Fibroblast of peridontal ligament (primary cell): ENCODE measurements at regions not wholly inside any gene's neighbourhood (a gene's known extent, or its start where the extent isn't known, plus 50 kb on each side); places are given as distances from the start of the nearest gene placed in this dataset.

ENCODE experiments used
- DNase-seq: peaks from one replicate; pipeline ENCODE4 v3.0.0-alpha.2; 2010; ENCODE audit errors: extremely low read depth

DNA sequence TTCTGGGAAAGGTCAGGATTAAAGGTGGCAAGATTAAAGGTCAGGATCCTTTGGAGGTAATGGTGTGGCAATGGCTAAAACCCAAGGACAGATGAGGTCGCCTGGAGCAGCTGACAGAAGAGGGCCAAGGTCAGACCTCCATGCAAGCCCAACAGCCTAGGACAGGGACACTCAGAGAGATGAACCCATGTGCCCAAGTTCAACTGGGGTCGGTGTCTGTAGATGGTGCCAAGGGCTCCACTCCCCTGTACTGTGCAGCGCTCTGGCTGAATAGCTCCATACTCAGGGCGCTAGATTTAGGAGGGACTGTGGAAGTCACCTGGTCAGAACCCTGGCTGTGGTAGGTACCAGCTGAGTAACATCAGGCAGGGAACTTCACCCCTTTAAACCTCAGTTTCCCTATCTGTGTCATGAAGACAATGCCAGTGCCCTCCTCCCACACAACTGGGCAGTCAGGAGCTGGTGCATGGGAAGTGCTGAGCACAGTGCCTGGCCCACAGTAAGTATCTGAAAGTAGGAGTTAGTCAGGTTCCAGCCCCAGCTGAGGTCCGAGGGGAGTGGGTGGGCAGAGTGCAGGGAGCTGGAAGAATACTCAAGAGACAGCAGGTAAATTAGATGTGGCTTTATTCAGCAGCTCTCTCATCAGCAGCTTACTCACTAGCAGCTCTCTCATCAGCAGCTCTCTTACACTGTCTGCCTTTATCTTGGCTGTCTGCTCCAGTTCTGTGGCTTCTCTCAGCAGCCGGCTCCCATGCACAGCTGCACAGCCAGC lies 327.1 kb downstream of the GLRX3 start:
- no peak for DNase-seq

DNA sequence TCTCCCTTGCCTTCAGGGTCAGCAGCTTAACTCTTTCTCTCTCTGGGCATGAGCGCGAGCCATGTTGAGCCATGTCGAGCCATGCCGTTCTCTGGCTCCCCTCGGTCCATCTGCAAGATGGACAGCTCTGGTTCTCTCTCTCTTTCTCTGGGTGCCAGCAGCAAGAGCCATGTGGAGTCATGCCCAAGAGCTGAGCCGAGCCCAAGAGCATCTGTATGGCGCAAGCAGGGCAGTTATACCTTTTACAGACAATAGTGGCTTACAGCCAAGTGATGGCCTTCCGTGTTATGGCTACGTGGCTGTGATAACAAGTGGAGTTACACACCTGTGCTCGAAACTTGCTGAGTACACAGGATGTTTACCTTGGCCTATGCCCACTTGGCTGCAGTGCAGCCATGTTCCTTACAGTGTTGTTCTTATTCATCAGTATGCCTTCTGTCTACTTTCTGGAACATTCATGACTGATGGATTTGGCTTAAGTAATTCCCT lies 327.7 kb downstream of the GLRX3 start:
- DNase-seq: no peak

DNA sequence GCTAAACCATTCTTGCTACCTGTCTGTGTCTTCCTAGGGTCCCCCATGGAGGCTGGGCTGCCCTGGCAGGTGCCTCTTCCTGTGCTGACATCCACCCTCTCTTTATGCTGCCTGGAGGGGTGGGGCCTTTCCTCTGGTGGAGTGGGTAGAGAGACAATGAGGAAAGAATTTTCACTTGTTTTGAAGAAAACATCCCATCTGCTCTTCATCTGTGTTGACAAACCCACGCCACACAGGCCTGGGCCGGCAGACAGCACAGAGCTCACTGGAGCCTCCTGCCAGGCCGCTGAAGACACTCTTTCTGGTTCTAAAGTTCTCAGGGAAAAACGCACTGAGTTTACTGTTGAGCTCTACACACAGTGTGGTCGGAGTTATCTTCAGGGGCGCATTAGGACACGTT lies 328.2 kb downstream of the GLRX3 start:
- no peak for DNase-seq

DNA sequence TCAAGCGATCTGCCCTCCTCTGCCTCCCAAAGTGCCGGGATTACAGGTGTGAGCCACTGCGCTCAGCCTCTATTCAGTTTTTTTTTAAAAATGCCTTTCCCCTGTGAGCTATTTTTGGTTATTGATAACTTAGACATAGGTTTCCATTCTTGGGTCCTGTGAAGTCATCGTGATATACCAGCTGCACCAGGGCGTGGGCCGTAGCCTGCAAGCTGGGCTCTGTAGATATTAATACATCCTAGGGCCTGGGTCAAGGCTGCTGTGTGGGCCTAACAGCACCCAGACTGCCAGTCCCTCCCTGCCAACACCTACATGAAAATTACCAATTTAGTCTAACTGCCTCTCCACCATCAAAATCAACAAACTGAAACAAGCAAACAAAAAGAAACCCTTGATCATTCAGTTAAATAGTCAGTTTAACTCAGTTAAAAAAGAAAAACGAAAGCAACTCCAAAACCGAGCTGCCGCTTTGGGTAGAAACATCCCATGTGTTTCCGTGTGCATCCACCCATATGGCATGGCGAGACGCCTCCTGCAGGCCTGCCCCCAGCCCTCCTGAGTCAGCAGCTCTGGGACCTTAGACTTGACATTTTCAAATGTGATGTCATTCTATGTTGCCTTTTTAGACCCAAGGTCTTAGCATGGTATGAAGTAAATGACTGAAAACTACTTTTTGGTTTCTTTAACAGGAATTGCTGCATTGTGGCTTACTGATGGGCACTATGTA lies 330.2 kb downstream of the GLRX3 start:
- DNase-seq: no peak

DNA sequence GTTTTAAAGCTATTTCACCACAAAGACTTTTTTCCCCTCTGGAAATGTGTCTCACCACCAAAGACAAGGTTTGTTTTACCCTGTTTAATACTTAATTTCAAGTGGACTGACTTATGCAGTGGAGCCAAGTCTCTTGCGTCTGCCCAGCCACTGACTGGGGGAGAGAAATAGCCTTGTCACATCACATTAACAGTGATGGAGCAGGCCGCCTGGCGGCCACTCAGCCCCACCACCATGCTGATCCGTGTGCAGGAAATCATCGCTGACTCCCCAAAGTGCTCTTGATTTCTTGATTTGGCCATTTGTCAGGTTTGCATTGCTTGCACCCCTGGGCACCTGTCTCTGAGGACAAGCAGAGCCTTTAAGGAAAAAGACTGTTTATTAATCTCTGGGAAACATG lies 334.1 kb downstream of the GLRX3 start:
- DNase-seq: no peak

DNA sequence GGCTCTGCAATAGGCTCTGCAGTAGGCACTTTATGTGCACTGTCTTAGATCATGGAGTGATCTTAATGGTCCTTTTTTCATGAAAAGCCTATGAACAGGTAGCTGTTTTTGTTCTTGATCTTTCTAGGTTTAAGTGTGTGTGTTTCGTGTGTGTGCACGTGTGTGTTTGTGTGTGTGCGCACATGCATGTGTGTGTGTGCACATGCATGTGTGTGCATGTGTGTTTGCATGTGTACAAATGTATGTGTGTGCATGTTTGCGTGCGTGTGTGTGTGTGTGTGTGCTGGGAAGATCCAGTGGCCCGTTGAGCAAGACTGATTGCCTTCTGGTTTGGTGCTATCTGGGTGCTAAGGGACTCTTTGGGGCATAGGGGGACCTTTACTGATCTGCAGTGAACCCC lies 334.8 kb downstream of the GLRX3 start:
- no peak for DNase-seq

DNA sequence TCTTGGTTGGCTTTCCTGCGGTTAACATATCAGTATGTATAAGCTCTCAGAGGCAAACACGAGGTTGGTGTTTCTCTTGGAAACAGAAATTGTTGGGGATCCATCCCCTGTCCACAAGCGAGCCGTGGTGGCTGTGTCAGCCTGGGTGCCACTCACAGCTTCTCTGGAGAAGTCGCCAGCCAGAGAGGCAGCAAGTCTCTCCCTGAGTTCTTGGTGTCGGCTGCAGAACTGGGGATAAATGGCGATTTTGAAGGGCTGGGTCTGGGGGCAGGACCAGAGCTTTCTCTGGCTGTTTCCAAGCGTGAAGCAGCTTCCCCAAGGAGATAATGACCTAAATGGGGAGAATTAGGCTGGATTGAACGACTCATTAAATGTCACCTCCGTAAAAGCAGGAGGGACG lies 335.3 kb downstream of the GLRX3 start:
- DNase-seq: no peak

DNA sequence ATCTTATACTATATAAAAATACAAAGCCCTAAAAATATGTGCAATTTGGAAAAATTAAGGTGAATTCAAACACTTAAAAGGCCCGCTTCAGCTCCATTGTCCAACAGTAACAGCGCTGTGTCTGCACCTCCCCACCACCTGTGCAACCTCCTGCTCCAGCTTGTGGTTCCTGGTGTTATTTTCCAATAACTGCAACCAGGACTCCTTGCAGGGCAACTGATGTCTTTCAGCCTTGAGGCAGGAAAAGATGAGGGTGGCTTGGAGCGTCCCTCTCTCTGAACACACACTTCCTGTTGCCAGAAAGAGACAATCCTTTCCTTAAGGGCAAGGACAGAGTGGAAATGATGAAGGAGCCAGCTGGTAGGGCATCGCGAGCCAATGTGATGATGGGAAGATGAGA lies 336.0 kb downstream of the GLRX3 start:
- no peak for DNase-seq

DNA sequence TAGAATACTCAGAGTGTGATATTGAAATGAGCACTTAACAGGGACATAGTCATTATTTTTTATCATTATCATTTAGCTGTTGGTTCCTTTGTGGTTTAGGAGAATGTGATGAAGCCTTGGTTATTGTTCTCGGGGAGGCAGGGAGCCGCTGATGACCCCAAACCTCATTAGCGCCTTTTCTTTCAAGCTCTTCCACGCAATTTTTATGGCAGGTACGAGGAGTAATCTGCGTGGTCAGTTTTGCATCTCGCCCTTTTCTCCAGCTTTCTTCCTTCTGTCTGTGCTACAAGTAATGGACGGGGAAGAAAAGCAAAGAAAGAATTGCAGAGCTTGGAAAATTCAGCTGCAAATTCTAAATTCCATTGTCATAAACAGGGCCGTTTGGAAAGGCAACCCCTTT lies 338.4 kb downstream of the GLRX3 start:
- DNase-seq: no peak

DNA sequence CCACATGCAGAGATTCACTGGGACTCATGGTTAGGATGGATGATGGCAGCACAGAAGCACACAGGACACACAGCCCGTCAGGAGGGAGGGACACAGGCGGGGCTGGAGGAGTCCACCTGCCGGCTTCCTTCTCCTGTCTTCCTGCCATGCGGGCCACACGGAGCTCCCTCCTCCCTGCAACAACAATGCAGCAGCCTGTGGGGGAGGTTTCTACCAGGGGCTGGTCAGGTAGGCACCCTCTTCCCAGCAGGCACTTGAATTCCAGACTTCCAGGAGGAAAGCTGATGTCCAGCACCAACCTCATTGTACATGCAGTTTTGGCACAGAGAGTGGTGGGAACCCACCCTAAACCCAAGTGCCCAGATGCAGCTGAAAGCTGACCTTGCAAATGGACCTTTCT lies 341.2 kb downstream of the GLRX3 start:
- no peak for DNase-seq

DNA sequence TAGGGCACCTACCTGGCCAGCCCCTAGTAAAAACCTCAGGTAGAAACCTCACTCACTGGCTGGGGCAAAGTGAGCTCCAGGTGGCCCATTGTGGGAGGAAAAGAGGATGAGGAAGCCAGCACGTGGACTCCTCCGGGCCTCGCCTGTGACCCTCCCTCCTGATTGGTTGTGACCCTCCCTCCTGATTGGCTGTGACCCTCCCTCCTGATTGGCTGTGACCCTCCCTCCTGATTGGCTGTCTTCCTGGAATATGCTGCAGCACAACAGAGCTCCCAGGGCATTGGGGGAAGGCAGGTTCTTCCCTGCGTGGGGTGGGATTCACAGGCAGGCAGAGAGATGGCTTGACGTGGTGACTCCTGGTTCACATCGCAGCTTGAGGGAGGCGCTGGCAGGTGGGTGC lies 343.0 kb downstream of the GLRX3 start:
- DNase-seq: no peak

DNA sequence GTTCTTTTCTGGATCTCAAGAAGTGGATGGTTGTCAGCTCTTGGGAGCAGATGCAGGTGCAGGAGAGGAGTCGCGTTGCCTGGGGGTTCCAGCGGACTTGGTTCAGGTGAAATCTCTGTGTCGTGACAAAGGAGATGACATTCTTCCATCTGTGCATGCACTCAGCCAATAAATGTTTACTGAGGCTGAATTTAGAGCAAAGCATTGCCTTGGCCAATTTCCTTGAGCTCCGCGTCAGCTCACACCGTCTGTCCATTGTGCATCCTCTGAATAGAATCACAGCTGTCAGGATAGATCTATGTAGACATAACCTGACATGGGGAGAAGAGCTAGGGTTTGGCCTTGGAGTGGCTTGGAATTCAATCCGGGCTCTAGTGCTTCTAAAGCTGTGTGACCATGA lies 343.7 kb downstream of the GLRX3 start:
- no peak for DNase-seq

DNA sequence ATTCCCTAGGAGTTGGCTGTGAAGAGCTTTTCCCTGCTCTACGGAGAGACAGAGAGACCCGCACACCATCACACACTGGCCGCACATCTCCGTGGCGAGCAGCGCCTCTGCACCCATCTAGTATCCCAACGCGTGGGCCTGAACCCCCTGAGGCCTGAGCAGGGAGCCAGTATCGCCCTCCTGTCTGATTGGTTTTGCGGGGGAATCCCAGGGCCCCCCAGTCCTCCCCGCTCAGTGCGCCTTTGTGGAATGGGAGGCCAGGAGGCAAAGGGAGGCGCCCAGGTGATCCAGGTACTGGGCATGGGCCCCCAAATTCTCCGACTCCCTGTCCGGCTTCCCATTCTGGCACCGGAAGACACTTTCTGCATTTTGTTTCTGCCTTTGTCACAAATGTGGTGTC lies 344.3 kb downstream of the GLRX3 start:
- DNase-seq: no peak

DNA sequence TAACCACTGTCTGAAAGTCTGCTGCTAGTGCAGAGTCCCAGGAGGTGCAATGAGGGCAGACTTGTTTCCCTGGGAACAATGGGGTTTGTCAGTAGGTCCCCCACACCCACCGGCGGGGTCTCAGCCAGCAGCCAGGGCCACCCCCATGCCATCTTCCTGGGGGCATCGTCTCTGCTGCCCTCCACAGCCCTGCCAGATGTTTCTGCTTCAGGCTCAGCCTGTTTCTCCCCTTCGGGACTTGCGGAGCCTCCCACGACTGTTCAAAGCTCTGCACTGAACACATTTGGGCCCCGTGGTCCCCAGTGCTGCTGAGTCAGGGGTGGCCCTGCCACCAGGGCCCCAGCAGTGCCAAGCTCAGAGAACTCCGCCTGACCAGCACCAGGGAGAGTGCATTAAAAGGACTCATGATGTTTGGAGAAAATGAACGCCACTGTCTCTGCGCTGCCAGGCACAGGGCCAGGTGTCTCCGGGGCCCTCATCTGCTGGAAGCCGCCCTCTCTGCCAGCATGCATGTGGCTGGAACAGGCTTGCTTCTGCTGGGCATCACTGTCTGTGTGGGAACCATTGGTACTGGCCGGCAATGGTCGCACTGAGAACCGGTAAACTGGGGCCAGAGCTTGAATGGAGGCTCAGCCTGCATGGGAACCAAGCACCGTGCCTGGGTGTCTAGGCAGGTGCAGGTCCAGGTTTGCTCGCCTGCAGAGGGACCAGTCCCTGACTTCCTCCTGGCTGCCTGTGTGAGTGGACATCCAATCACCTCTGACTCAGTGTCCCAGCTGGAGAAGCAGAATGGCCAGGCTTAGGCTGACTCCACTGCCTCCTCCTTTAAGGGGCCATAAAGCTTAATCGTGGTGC lies 345.1 kb downstream of the GLRX3 start:
- DNase-seq: no peak

DNA sequence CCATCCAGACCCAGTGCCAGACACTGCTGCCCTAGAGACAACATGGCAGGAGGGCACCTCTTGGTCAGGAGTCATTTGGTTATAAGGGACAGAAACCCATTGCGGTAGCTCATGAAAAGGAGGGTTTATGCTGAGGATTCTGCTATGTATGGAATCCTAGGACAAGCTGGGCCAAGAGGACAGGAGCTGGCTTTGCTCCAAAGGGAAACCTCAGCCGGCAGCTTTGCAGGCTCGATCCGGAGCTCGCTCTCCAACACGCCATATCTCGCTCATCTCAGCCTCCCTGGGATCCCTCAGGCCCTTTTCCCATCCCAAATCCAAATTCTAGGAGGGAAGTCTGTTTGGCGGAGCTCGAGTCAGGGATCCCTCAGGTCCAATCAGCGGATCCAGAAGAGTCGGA lies 345.7 kb downstream of the GLRX3 start:
- no peak for DNase-seq

DNA sequence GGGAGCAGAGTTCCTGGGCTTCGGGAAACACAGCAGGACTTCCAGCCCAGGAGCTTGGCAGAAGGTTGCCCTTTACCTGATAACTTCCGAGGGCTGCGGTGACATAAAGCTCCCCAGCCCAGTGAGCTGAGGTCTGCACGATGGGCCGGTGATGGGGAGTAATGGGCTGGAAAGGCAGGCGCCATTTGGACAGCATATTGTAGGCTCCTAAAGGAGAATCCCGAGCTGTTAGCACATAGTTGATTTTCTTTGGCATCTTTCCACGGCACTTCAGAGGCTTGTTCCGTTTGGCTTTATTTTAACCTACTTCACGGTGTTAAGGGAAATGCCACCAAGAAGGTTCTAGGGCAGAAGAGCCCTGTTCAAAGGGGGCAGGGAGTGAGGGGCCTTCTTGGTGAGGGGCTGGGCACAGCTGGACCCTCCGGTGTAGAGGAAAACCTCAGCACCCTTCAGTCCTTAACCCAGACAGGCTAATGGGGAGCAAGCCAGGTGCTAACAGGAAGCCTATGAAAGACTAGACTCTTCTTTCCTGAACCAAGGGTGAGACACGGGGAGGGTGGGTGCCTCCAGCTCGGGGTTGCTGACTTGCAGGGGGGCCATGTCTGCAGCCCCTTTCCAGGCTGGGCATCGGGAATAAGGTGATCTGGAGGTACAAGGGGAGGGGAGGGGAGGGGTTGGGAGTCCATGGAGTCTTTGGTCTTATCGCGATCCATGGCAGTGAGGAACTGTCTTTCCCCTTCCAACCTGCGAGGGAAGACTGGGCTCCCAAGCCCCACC lies 347.7 kb downstream of the GLRX3 start:
- no peak for DNase-seq

DNA sequence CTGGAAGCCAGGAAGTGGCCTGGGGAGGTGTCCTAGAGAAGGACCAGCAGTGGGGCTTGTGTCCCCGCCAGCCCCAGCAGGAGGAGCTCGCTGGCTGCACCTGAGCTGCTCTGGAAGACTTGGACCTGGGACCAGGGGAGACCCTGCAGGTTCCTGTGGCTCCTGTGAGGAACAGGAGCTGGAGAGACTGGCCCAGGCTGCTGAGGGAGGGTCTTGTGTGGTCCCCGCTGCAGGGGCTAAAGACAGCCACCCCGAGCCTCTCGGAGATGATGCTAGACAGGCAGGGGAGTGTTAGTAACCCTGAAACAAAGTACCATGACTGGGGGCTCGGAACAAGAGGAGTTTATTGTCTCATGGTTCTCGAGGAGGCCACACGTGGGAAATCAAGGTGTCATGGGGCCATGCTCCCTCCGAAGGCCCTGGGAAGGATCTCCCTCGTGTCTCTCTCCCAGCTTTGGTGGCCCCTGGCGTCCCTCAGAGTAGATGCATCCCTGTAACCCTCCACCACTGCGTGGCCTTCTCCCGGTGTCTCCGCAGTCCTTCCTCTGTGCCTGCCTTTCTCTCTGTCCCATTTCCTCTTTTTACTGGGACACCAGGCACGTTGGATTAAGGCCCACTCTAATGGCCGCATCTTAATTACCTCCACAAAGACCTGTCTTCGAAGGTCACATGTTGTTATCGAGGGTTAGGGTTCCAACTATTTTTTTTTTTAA lies 348.4 kb downstream of the GLRX3 start:
- no peak for DNase-seq

DNA sequence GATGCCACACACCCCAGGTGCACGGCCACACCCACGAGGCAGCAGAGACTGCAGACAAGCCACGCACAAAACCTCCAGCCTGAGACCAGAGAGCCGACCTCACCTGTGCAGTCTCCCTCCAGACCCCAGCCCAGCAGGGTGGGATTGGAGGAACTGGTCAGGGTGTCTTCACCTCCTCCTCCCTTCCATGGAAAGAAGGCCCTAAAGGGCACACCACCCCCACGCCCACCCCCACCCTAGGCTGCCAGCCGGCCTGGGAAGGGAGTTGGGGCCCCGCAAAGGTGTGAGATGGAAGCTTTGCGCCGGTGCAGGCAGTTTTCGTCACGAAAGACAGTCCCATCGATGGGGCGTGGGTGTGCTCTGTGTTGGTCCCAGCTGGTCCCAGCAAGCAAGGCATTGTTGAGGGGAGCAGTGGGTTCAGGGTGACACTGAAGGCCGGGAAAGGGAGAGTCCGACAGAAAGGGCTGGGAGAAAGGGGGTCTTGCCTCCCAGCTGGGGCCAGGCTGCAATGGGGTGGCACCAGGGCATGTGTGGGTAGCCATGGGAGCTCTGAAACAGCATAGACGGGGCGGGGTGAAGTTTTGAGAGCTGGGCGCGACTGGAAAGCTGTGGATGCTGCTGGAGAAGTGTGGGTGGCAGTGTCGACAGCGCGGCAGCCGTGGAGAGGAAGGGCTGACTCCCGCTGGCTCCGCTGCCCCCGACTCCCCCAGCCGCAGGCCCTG lies 349.2 kb downstream of the GLRX3 start:
- no peak for DNase-seq

DNA sequence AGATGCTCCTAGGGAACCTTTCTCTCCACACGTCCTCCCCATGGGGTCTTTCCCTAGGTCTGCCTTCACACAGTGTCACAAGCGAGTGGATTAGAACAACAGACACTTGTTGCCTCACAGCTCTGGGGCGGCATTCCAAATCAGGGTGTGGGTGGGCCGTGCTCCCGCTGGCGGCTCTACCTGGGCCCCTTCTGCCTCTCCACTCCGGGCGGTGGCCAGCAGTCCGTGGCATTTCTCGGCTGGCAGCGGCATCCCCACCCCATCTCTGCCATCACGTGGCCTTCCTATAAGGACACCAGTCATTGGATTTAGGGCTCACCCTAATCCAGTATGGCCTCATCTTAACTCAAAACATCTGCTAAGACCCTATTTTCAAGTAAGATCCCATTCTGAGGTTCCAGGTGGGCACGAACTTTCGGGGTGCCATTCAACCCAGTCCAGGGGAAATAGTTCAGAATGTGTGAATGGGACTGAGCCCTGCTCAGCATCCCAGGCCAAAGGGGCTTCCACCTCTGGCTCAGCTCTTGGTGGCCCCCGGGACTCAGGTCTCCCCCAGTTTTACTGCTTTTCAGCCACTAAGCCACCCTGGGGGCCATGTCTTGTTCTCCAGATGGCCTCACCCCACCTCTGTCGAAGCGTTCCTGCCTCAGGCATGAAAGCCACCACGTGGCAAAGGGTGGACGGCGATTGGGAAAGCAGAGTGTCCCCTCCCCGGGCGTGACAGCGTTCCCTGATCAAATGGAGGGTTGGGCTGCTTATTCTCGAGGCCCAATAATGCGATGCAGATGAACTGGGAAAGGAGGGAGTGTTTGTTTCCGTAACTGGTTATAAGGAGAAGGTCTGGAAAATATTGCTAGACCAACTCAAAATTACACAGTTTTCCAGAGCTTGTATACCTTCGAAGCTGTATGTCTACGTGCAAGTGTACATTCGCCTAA lies 350.0 kb downstream of the GLRX3 start:
- no peak for DNase-seq
